ENCODE measurements at regions not wholly inside any gene's neighbourhood (a gene's known extent, or its start where the extent isn't known, plus 50 kb on each side); places are given as distances from the start of the nearest gene placed in this dataset.

DNA sequence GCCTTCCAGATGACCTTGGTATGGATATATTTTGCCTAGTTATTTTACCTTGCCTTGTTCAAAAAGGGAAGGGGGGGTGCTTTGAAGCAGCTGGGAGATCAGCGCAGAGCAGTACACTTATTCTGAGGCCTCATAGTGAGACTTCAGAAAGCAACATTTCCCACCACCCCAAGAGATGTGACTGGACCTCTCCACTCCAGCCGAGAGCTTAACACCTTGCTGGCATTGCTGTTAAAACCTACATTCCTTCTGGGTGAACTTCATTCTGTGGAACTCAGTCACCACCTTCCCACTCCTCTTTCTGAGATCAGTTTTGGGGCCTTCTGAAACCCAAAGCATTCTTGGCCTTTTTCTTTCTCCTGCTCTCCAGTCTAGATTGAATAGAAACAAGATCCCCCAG lies 148.7 kb downstream of the BARHL2 start:
- H3K4me3 ChIP-seq (ENCODE audit: low read depth, low read length), result no peak overlapping the region
- no peaks in the 10 kb centered on the region for H3K4me1 ChIP-seq
- no peaks in the 10 kb centered on the region for H3K9me3 ChIP-seq
- TF ChIP-seq, protein P1, sequence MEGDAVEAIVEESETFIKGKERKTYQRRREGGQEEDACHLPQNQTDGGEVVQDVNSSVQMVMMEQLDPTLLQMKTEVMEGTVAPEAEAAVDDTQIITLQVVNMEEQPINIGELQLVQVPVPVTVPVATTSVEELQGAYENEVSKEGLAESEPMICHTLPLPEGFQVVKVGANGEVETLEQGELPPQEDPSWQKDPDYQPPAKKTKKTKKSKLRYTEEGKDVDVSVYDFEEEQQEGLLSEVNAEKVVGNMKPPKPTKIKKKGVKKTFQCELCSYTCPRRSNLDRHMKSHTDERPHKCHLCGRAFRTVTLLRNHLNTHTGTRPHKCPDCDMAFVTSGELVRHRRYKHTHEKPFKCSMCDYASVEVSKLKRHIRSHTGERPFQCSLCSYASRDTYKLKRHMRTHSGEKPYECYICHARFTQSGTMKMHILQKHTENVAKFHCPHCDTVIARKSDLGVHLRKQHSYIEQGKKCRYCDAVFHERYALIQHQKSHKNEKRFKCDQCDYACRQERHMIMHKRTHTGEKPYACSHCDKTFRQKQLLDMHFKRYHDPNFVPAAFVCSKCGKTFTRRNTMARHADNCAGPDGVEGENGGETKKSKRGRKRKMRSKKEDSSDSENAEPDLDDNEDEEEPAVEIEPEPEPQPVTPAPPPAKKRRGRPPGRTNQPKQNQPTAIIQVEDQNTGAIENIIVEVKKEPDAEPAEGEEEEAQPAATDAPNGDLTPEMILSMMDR (IDR thresholded peaks at IDR 0.05; ENCODE audit: low read depth, low read length), result no peak
- DNase-seq, result no peak
- no peaks in the 10 kb centered on the region for H3K27me3 ChIP-seq
- H3K36me3 ChIP-seq, result no peaks in the 10 kb centered on the region

DNA sequence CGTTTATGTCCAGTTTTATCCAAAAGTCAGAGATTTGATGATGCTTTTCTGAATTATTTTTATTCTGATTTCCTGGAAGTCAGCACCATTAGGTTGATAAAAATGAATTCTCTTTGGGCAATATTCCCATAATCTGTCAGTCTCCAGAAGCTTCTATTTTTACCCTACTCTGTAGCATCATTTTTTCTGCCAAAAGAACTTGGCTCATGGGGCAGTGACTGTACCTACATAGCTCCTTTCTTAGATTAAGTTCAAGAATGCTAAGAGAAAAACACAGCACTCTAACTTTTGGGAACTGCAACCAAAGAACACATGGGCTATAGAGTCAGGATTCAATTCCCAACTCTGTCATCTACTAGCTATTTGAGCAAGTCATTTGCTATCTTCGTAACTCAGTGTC lies 152.9 kb downstream of the BARHL2 start:
- no peak for DNase-seq
- no peaks in the 10 kb centered on the region for H3K4me1 ChIP-seq
- TF ChIP-seq, protein P1 (IDR thresholded peaks at IDR 0.05; ENCODE audit: low read depth, low read length), result no peak
- no peak overlapping the region for H3K4me3 ChIP-seq (ENCODE audit: low read depth, low read length)
- no peaks in the 10 kb centered on the region for H3K27me3 ChIP-seq
- H3K36me3 ChIP-seq, result no peaks in the 10 kb centered on the region
- H3K9me3 ChIP-seq, result no peaks in the 10 kb centered on the region

DNA sequence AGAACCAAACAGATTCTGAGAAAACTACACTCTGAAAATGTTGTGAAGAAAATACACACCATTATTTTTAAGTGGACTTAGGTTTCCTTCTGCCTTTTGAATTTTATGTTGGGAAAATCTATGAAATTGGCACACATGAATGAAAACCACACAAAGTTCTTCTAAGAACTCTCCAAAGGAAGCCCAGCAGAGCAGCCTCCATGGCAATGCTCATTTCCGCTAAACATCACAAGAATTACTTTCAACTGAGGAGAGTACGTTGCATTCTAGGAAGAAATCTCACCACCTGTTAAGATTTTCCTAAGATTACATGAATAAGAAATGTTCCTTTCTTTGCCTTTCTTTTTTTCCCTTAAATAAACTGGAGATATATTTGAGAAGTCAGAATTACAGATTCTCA lies 154.2 kb downstream of the BARHL2 start:
- TF ChIP-seq, protein P1 (IDR thresholded peaks at IDR 0.05; ENCODE audit: low read depth, low read length), result no peak
- no peak overlapping the region for H3K4me3 ChIP-seq (ENCODE audit: low read depth, low read length)
- no peaks in the 10 kb centered on the region for H3K9me3 ChIP-seq
- DNase-seq, result no peak
- no peaks in the 10 kb centered on the region for H3K36me3 ChIP-seq
- no peaks in the 10 kb centered on the region for H3K4me1 ChIP-seq
- no peaks in the 10 kb centered on the region for H3K27me3 ChIP-seq

DNA sequence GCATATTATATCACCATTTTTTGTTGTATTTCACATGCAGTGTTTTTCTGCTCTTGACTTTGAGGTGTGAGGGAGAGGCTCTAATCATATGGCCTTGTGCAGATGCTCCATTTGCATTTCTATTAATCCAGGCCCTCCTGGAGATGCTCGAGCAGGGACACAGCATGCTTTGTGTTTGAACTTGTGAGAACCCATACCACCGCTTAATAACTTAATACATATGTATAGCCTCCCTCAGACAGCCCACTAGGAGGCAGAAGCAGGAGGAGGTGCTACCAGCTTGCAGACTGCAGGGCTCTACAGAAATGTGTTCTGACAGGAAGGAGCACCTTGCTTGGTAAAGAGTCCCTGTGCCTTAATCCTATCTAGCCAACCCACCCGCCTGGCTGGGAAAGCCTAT lies 155.2 kb downstream of the BARHL2 start:
- Histone ChIP-seq H3K4me1 (no peaks in the 10 kb centered on the region), H3K9me3 (no peaks in the 10 kb centered on the region), H3K36me3 (no peaks in the 10 kb centered on the region), H3K4me3 (ENCODE audit: low read depth, low read length) (no peak overlapping the region), H3K27me3 (no peaks in the 10 kb centered on the region)
- no peak for DNase-seq
- TF ChIP-seq, protein P1 (IDR thresholded peaks at IDR 0.05; ENCODE audit: low read depth, low read length), result no peak

DNA sequence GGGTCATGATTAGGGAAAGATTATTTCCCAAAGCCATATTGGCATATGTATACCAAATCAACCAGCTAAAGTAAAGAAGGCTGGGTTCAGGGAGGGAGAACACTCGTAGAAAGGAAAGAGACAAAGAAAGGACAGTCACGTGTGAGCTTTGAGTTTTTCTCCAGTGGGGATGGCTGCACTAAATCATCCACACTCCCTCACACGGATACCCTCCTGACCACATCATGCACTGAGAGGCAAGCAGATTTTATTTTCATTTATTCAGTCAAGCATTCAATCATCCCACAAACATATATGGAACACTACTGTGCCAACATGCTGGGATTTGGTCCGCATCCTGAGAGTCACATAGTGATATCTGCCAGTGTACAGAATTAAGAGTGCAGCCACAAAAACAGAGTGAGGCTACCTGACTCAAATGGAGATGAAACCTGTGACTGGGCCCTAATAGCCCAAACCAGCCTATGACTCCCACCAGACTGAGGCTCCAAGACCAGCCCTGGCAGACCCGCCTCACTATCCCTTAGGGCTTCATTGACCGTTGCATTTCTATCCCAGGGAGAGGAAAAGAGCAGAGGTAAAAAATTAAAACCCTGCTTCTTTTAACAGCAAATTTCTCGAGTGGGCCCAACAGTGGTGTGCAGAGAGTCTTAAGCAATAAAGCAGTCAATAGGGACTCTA lies 155.9 kb downstream of the BARHL2 start:
- H3K27me3 ChIP-seq, result no peaks in the 10 kb centered on the region
- H3K36me3 ChIP-seq, result no peaks in the 10 kb centered on the region
- no peaks in the 10 kb centered on the region for H3K4me1 ChIP-seq
- H3K9me3 ChIP-seq, result no peaks in the 10 kb centered on the region
- DNase-seq, result no peak
- no peak overlapping the region for H3K4me3 ChIP-seq (ENCODE audit: low read depth, low read length)
- TF ChIP-seq, protein P1 (IDR thresholded peaks at IDR 0.05; ENCODE audit: low read depth, low read length), result no peak

DNA sequence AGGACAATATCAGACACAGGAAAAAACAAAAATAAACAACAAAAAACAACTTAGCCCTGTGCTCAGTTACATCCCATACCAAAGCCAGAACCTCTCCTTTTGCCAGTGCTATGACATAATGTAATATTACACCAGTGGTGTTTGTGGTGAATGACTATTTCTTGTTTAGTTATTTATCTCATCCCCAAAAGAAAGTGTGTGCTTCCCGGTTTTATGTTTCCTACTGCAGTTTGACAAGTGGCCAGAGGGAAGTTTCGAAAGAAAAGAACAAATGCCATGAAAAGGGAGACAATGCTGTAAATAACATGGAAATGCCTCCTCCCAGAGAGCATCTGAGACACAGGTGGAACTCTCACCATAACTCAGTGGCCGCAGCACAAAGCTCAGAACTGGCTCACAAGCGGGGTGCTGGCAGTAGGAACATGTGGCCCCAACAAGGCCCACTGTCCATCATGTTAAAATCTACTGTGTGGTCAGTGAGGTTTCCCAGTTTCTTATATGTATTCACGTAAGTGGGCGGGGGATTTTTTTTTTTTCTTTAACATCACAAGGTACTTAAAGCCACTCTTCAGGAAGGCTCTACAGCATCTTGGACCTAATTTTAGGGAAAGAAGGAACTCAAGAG lies 158.2 kb downstream of the BARHL2 start:
- Histone ChIP-seq H3K4me1 (no peaks in the 10 kb centered on the region), H3K36me3 (no peaks in the 10 kb centered on the region), H3K27me3 (no peaks in the 10 kb centered on the region), H3K9me3 (no peaks in the 10 kb centered on the region), H3K4me3 (ENCODE audit: low read depth, low read length) (no peak overlapping the region)
- TF ChIP-seq, protein P1 (IDR thresholded peaks at IDR 0.05; ENCODE audit: low read depth, low read length), result no peak
- no peak for DNase-seq

All from BE2C (cell line).